Ishikawa (cell line): ENCODE measurements at regions not wholly inside any gene's neighbourhood (a gene's known extent, or its start where the extent isn't known, plus 50 kb on each side); places are given as distances from the start of the nearest gene placed in this dataset.

ENCODE experiments used
- EP300 ChIP-seq: IDR thresholded peaks from 2 replicates; pipeline ENCODE4 v1.6.1; 2012; ENCODE audit warnings: borderline replicate concordance
- FOXM1 ChIP-seq: IDR thresholded peaks from 2 replicates; pipeline ENCODE4 v1.6.1; 2012; ENCODE audit warnings: low read depth, borderline replicate concordance
- NFIC ChIP-seq: IDR thresholded peaks from 2 replicates; pipeline ENCODE4 v1.6.1; 2012
- RAD21 ChIP-seq: IDR thresholded peaks from 2 replicates; pipeline ENCODE4 v1.6.1; 2012; ENCODE audit warnings: low read depth
- TF ChIP-seq, protein P1 (sequence below): IDR thresholded peaks from 2 replicates; pipeline ENCODE4 v1.6.1; 2012; ENCODE audit warnings: low read depth, mild to moderate bottlenecking
- TF ChIP-seq, protein P2 (sequence below): IDR thresholded peaks from 2 replicates; pipeline ENCODE4 v1.6.1; 2012

DNA sequence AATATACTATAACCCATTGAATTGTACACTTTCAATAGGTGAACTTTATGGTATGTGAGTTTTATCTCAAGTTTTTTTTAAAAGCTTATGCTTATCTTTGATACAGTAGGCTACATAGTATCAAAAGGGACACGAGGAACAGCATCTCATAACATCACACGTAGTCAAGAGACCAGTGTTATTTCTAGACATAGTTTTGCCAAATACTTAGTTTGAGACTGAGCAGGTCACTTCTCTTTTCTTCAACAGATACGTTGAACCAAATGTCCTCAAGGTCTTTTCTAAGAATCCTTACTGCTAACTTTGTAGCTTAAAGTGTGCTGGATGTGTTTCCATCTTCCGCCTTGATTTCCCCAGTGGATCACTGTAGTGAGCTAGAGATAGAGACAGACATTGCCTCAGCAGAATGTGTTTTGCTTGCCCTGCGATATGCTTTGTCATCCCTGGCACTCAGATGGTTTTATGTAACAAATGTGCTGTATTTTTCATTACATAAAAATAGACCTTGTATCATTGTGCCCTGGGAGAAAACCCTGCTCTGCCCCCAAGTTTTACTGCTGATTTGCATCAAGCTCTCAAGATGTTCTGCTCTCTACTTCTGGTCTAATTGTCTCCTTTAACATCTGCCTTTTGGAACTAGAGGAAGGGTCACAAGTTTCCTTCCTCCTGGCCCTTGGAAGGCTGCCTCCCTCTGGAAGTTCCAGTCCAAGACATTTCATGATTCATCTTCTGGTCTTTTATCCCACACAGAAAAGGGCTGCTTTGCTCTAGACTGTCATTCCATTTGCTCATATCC lies 426.4 kb upstream of the RGMA start:
- no peak for TF ChIP-seq RAD21
- TF ChIP-seq FOXM1: no peak
- TF ChIP-seq EP300: no peak
- TF ChIP-seq, protein P1, sequence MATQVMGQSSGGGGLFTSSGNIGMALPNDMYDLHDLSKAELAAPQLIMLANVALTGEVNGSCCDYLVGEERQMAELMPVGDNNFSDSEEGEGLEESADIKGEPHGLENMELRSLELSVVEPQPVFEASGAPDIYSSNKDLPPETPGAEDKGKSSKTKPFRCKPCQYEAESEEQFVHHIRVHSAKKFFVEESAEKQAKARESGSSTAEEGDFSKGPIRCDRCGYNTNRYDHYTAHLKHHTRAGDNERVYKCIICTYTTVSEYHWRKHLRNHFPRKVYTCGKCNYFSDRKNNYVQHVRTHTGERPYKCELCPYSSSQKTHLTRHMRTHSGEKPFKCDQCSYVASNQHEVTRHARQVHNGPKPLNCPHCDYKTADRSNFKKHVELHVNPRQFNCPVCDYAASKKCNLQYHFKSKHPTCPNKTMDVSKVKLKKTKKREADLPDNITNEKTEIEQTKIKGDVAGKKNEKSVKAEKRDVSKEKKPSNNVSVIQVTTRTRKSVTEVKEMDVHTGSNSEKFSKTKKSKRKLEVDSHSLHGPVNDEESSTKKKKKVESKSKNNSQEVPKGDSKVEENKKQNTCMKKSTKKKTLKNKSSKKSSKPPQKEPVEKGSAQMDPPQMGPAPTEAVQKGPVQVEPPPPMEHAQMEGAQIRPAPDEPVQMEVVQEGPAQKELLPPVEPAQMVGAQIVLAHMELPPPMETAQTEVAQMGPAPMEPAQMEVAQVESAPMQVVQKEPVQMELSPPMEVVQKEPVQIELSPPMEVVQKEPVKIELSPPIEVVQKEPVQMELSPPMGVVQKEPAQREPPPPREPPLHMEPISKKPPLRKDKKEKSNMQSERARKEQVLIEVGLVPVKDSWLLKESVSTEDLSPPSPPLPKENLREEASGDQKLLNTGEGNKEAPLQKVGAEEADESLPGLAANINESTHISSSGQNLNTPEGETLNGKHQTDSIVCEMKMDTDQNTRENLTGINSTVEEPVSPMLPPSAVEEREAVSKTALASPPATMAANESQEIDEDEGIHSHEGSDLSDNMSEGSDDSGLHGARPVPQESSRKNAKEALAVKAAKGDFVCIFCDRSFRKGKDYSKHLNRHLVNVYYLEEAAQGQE: no peak
- TF ChIP-seq NFIC: no peak
- TF ChIP-seq, protein P2, sequence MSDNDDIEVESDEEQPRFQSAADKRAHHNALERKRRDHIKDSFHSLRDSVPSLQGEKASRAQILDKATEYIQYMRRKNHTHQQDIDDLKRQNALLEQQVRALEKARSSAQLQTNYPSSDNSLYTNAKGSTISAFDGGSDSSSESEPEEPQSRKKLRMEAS: no peak
